ENCODE measurements at regions not wholly inside any gene's neighbourhood (a gene's known extent, or its start where the extent isn't known, plus 50 kb on each side); places are given as distances from the start of the nearest gene placed in this dataset.
"Not testable (repeated sequence)": the region's sequence is repeated elsewhere in the genome, so short reads cannot be mapped to it uniquely, and the experiment has no call there.

DNA sequence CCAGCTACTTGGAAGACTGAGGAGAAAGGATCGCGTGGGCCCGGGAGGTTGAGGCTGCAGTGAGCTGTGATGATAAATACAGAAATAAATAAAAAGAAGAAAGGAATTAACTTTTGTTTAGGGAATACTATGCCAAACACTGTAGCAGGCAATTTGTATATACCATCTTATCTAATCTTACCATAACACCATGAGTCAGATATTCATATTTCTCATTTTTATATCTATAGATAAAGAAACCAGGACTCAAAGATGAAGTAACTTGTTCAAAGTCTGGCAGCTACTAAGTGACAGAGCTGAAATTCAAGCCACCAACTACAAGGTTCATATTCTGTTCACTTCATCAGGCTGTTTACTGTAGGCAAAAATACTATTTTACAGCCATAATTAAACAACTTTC lies 119.2 kb upstream of the SLC39A10 start:
- no peak for DNase-seq (ENCODE audit: low read depth, low spot score)

DNA sequence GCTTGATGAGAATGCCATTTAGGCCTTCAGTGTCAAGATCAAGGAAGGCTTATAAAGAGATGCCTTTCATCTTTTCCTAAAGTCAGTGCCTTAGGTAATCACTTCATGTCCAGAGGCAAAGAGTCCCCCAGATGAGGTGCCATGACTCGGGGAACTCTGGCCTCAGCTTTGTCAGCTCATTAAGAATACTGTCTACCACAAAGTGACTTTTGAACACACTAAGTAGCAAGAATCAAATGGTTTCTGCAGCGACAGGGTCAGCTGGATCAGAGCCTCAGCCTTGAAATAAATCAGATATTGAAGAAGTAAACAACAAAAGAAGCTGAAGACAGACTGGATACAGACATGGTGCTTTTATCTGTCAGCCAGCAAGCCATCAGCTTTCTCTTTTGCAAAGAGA lies 120.1 kb upstream of the SLC39A10 start:
- no peak for DNase-seq (ENCODE audit: low read depth, low spot score)

DNA sequence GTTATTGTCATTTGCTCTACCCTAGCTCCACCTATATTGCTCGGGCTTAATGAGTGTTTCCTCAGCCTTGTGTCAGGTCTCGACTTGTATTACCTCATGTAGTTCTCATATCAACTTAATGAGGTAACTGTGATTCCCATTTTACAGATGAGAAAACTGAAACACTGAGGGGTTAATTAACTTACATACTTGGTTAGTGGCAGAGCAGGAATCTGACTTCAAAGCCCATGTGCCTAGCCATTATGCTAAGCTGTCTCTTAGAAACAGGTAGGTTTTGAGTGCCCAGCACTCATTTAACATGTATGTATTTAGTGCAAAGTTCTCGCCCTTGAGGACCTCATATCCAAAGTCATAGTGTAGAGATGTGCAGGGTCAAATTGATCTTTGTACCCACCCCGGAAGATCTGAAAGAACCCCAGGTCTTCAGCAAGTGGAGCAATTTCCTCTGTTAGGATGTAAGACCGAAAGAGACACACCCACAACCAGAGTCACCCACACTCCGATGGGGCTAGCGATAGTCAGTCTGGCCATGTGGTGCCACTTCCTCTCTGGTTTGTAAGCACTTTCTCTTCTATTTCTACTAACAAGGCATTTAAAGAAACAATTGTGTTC lies 121.0 kb upstream of the SLC39A10 start:
- DNase-seq (ENCODE audit: low read depth, low spot score) = no peak

DNA sequence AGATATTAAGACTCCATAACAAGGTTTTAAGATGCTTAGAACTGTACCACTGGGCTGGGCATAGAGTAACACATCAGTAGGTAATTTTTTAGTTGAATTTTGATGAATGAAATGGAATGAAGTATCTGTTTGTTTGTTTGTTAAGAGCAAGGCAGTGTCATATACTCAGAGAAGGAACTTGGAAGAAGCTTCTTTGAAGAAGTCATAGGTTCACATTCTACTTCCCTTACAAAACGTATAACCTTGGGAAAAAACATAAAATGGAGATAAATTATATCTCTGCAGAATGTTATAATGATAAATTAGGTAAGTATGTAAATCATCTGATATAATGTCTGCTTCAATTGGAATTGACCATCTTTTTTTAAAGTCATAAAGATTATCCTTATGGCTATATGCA lies 122.1 kb upstream of the SLC39A10 start:
- no peak for DNase-seq (ENCODE audit: low read depth, low spot score)

DNA sequence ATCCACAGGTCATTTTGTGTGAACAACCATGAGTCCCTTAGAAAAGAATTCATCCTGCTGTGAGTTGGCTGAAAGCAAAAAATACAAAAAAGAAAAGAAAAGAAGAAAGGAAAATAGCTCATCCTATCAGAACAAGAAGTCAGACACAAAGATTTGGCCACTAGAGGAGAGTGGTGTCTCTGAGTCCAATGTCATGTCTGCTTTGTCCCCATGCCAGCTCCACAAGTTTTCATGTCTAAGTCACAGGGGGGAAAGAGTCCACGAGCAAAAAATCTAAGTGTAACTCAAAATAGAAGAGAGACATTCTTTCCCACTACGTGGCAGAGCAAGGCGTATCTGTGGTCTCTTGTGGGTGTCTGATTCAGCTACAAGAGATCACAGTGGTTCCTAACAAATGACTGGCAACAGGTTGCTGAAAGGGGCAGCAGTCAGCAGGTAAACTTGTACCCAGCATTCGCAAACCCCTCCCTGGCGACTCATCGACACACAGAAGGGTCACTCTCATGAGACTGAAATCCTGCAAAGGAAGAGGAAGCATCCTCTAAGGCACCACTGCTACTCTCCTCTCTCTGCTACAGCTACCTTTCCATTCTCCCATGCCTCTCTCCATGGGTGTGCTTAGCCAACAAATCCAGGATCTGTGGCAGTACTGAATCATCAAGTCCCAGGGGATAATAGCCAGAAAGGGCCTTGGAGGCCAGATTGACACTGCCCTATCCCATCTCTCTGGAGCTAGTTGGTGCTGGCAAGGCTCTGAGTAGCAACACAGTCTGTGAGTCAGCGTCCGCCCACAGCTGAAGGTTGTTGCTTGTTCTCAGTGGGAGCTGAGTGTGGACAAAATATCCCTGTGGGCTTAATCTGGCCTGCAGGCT lies 123.0 kb upstream of the SLC39A10 start:
- DNase-seq (ENCODE audit: low read depth, low spot score) = peak; percentile 90

DNA sequence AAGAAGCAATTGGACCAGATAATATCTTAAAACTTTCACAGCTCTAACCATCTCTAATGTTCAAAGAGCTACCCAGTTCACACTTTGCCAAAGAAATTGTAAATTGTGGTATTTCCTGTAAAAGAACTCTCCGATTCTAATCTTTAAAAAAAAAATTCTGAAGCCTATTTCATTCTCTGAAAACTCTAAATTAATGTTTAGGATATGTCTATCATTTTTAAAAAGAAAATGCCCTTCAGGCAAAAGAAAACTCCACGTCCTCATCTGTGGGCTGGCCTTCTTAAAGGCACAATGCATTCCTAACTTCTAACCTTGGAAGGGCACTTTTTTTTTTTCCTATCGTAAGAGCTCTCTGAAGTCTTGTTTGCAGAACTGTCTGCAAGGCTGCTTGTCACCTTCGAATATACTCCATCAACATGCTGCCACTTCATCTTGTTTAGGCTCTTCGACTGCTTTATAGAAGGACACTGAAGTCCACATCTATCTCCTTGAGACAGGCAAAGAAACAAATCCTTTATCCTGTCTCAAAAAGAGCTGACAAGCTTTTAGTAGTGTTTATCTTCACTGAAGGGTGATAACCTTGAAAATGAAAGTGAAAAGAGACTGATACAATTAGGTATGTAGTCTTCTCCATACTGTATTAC lies 124.3 kb upstream of the SLC39A10 start:
- peak; percentile 32 for DNase-seq (ENCODE audit: low read depth, low spot score)

DNA sequence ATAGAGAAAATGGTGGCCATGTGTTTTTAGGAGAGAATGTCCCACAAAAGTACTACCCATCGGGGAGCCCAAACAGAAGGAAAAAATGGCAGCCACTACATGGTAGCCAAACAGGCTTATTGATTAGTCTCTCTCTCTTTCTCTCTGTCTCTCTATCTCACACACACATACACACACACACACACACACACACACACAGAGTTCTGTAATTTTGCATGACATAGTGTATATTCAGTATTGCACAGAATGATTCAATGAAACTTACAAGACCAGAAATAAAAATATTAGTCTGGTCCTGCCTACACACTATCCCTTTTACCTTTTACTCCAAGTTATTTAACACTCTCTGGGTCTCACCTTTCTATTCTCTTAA lies 124.8 kb upstream of the SLC39A10 start:
- DNase-seq (ENCODE audit: low read depth, low spot score) = no peak

DNA sequence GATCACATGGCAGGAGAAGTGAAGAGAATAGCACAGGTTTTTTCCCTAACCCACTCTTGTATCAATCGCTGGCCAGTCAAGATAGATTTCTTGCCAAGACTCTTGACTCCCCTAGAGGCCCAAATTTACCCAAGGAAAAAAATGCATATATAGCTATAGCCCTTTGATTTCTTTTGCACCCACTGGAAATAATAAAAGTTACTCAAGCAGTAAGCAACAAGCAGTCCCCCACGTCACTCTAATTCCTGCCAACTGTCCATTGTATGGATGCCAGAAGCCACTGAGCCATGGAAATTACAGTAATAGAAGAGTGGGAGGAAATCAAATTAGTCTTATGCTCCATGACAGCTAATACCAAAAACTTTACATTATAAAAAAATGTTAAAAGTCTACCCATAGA lies 125.3 kb upstream of the SLC39A10 start:
- no peak for DNase-seq (ENCODE audit: low read depth, low spot score)

DNA sequence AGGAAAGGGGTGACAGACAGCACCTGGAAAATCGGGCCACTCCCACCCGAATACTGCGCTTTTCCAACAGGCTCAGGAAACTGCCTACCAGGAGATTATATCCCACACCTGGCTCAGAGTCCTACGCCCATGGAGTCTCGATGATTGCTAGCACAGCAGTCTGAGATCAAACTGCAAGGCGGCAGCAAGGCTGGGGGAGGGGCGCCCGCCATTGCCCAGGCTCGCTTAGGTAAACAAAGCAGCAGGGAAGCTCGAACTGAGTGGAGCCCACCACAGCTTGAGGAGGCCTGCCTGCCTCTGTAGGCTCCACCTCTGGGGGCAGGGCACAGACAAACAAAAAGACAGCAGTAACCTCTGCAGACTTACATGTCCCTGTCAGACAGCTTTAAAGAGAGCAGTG lies 133.8 kb upstream of the SLC39A10 start:
- not testable (repeated sequence) for DNase-seq (ENCODE audit: low read depth, low spot score)

DNA sequence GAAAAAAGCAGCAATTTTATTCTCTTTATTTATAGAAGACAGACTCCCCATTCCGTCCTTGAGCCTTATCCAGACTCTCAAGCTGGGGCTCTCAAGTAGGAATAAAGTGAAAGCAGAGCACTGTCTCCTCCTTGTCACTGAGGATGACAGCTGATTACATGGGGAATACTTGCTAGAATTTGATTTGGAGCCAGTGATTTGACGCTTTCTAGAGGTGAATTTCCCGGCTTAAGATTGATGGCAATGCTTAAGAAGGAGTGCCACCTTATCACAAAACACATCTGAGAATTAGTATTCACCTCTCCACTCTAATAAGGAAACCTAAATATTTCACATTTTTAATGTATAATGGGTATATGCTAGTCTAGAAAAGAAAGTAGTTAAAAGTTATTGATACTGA lies 135.4 kb upstream of the SLC39A10 start:
- no peak for DNase-seq (ENCODE audit: low read depth, low spot score)

DNA sequence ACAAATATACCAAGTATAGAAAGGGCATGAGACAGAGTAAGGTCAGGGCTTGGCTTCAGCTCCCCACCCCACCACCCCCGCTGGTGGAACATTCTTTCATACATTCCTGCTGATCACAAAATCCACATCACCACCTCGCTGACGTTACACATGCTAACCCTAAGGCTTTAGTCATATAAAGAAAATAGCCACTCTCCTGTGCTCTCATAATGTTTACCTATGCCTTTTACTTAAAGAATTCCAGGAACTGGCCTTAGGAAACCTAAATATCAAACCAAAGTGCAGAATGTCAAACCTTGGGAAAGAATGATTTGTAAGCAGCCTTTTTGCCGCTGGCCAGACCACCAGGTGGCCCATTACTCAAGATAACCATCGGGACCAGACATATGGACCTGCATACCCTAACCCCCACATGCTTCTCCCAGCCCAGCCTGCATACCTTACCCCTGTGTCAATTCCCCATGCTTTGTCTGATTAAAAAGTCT lies 136.3 kb upstream of the SLC39A10 start:
- peak; percentile 92 for DNase-seq (ENCODE audit: low read depth, low spot score)

DNA sequence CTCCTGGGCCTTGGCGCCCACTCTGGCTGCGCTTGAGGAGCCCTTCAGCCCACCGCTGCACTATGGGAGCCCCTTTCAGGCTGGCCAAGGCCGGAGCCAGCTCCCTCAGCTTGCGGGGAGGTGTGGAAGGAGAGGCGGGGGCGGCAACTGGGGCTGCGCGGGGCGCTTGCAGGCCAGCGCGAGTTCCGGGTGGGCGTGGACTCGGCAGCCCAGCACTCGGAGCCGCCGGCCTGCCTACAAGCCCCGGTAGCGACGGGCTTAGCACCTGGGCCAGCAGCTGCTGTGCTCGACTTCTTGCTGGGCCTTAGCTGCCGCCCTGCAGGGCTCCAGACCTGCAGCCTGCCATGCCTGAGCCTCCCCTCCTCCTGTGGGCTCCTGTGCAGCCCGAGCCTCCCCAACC lies 141.5 kb upstream of the SLC39A10 start:
- DNase-seq (ENCODE audit: low read depth, low spot score) = no peak

DNA sequence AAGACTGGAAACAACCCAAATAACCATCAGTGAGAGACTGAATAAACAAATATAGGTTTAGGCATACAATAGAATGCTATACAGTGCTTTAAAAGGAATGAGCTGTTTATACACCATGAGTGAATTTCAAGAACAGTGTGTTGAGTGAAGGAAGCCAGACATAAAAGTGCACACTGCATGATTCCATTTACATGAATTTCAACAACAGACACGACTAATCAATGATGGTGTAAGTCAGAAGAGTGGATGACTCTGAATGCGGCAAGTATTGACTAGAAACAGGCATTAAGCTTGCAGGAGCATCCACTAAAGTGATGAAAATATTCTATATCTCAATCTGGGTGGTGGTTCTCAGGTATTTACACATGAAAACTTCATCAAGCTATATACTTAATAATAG lies 142.7 kb upstream of the SLC39A10 start:
- no peak for DNase-seq (ENCODE audit: low read depth, low spot score)

DNA sequence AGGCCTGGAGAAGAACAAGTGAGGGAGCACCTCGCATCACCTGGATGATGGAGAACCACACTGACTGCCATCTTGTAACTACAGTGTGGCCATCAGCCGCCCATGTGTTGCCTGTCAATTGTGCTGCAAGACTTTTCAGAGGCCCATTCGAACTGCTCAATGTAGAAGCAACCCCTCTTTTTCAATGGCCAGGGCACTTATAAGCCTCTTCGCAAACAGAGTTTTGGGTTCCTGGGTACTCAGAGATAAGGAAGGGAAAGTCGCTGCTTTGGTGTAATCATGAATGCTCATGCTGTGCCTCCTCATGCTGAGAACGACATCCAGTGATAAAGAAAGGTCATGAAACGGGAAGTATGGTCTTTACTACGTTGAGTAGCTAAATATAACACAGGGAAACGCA lies 143.9 kb upstream of the SLC39A10 start:
- no peak for DNase-seq (ENCODE audit: low read depth, low spot score)

DNA sequence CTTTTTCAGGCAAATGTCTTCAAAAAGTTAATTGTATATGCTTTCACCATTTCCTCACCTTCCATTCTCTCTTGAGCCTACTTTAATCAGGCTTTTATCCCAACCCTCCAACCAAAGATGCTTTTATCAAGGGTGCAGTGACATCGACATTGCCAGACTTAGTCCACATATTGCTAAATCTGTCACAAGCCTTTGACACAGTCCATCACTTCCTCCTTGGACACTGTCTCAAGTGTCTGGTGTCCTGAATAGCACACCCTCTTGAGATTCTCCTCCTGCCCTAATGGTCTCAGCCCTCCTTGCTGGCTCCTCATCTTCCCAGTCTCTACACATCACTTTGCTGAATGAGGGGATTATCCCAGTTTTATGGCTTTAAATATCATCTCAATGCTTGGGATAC lies 147.5 kb upstream of the SLC39A10 start:
- DNase-seq (ENCODE audit: low read depth, low spot score) = no peak

DNA sequence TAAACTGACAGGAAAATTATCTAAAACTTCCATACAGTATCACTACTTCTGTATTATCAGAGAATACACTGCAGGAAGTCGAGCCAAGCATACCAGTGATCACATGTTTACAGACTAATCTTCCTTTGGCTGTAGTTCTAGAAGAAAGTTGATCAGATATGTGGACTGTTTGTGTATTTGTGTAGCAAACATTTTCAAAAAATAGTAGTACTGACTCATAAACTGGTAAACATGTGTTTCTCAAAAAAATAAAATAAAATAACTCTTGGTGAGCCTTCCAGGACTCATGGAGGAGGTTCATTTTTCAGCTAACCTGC lies 148.9 kb upstream of the SLC39A10 start:
- no peak for DNase-seq (ENCODE audit: low read depth, low spot score)

DNA sequence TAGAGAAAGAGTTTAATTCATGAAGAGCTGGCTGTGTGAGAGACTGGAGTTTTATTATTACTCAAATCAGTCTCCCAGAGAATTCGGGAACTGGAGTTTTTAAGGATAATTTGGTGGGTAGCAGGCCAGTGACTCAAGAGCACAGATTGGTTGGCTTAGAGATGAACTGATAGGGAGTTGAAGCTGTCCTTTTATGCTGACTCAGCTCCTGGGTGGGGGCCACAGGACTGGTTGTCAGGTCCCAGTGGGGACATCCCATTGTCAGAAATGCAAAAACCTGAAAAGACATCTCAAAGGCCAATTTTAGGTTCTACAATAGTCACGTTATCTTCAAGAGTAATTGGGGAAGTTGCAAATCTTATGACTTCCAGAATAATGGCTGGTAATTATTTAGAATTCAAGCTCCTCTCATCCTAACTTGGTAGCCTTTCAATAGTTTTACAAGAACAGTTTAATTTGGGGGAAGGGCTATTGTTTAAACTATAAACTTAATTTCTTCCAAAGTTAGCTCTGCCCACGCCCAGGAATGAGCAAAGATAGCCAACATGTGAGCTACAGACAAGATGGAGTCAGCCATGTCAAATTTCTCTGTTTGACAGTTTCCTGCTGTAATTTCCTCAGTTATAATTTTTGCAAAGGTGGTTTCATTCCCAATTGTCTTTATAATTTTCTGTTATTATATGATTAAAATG lies 149.4 kb upstream of the SLC39A10 start:
- no peak for DNase-seq (ENCODE audit: low read depth, low spot score)

DNA sequence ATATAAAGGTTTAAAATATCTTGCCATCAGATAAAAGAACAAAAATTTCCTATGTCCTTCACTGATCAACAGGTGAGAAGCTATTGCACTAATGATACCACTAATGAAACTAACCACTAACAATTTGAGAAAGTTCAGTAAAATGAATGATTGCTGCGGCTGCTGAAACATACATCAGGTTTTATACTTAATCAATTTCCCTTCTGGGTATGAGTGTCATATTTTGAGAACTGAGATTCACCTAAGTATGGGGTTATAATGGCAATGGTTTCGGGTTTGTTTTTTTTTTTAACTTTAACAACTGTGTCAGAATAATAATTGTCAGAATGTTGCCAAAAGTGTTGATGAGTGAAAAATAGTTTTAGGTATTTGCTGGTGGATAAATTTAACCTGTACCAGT lies 151.3 kb upstream of the SLC39A10 start:
- no peak for DNase-seq (ENCODE audit: low read depth, low spot score)

DNA sequence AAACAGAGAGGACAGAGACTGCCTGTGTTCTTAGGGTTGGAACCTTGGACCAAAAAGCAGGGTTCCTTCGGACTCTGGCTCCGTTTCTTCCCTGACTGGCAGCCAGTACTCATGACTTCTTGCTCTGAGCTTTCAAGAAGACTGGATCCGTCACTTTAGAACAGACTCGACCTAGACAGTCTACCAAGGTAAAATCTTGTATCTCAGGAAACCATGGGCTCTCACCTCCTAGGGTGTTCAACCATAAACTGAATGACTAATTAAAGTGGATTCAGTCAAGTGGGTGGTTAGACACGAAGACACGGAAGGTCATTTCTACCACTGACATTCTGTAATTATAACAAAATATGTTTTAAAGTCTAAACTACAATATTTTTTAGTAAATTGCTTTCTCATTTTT lies 153.8 kb upstream of the SLC39A10 start:
- DNase-seq (ENCODE audit: low read depth, low spot score) = no peak

DNA sequence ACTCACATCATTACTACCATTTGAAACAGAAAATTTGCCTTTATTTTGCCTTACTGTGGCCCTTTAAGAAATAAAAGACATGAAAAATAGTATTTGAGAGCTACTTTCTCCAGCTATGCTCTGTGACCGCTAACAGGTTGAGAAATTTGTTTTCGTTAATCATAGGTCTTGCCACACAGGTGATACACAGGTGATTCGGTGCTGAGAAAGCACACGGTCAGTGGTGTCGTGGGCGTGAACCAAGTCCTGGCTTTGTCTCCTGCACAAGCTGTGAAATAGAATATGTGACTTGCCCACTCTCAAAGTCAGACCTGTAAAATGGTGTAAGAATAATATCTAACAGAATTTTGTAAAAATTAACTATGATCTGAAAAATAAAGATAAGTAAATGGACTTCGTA lies 155.3 kb upstream of the SLC39A10 start:
- no peak for DNase-seq (ENCODE audit: low read depth, low spot score)

DNA sequence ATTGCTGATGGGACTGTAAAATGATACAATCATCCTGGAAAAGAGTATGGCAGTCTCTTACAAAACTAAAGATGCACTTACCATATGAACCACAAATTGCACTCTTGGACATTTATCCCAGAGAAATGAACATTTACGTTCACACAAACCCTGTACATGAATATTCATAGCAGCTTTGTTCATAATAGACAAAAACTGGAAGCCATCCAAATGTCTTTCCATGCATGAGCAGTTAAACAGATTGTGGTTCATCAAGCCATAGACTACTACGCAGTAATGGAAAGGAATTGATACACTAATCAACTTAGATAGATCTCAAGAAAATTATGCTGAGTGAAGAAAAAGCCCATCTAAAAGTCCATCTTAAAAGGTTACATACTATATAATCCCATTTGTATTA lies 156.1 kb upstream of the SLC39A10 start:
- DNase-seq (ENCODE audit: low read depth, low spot score) = no peak

DNA sequence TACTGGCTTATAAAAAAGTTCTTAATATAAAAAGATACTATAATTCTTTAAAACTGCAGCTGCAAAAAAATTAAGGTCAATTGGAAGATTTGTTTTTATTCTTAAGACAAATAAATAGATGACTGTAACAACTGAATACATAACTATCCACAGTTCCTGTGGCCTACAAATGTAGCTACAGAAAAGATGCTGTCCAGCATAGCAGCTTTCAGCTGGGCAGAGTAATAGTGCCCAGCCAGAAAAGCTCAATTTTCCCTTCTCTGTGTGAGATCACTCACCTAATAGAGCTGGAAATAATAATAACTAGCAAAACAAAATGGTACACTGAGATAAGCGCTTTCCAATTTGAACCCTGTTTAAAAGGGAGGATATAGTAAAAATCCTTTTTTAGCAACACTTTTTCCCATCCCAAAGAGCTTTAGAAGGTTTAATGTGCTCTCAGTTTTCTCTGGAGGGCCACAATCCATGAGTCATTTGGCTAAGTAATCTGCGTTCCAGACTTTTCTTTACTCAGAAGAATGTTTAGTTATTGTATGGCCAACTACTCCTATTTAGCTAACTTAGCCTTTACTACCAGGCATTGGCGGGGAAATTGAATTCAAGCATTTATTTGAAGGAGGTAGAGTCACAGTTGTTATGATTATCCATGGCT lies 158.1 kb upstream of the SLC39A10 start:
- DNase-seq (ENCODE audit: low read depth, low spot score) = no peak
